Skeletal muscle satellite cell (primary cell): ENCODE measurements at regions not wholly inside any gene's neighbourhood (a gene's known extent, or its start where the extent isn't known, plus 50 kb on each side); places are given as distances from the start of the nearest gene placed in this dataset.

Source experiments
- H3K27me3 ChIP-seq: 2 replicates; pipeline ENCODE4 v1.7.0; 2013; ENCODE audit warnings: low read length; ENCODE audit not compliant: control insufficient read depth, insufficient read depth
- H3K36me3 ChIP-seq: 2 replicates; pipeline ENCODE4 v1.7.0; 2013; ENCODE audit warnings: mild to moderate bottlenecking, control low read depth, low read length; ENCODE audit not compliant: insufficient read depth
- H3K4me1 ChIP-seq: 2 replicates; pipeline ENCODE4 v1.7.0; 2013; ENCODE audit warnings: low read length; ENCODE audit not compliant: control insufficient read depth, insufficient read depth
- H3K4me2 ChIP-seq: 2 replicates; pipeline ENCODE4 v1.7.0; 2013; ENCODE audit warnings: mild to moderate bottlenecking, low read length
- H3K4me3 ChIP-seq: 2 replicates; pipeline ENCODE4 v1.7.0; 2013; ENCODE audit warnings: low read length
- H3K9ac ChIP-seq: 2 replicates; pipeline ENCODE4 v1.7.0; 2013; ENCODE audit warnings: mild to moderate bottlenecking, low read depth, low read length, moderate library complexity
- H3K9me3 ChIP-seq: replicated peaks from 2 replicates; pipeline ENCODE4 v1.7.0; 2013; ENCODE audit warnings: mild to moderate bottlenecking, control low read depth, low read length

DNA sequence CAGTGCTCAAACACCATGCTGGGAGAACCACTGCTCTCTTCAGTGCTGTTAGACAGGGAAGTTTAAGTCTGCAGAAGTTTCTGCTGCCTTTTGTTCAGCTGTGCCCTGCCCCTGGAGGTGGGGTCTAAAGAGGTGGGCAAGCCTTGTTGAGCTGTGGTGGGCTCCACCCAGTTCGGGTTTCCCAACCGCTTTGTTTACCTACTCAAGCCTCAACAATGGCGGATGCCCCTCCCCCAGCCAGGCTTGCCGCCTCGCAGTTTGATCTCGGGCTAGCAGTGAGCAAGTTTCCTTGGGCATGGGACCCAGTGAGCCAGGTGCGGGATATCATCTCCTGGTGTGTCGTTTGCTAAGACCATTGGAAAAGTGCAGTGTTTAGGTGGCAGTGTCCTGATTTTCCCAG, 670.2 kb upstream of the ALCAM start:
- Histone ChIP-seq H3K9me3 (no peaks in the 10 kb centered on the region), H3K9ac (no peak overlapping the region), H3K36me3 (no peaks in the 10 kb centered on the region), H3K4me3 (no peak overlapping the region), H3K4me1 (no peaks in the 10 kb centered on the region), H3K4me2 (no peak overlapping the region), H3K27me3 (no peaks in the 10 kb centered on the region)

DNA sequence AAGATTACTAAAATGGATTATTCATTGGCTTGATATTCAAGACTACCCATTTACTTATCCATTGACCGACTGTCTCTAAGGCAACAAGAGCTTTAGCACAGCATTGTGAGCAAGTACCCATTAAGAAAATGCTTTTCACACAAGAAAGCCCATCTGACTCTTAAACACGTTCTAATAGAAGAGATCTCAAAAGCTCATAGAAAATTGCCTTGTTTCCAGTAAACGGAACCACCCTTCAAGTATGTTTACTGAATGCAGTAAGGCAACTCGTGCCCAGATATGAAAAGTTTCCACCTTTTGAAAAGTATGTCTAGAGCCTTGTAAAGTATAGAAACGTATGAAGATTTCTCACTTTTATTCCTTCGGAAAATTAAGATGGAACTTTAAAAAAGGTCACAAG, 655.3 kb upstream of the ALCAM start:
- Histone ChIP-seq H3K36me3 (no peaks in the 10 kb centered on the region), H3K4me3 (no peak overlapping the region), H3K9me3 (no peaks in the 10 kb centered on the region), H3K4me2 (no peak overlapping the region), H3K27me3 (no peaks in the 10 kb centered on the region), H3K4me1 (no peaks in the 10 kb centered on the region), H3K9ac (no peak overlapping the region)

DNA sequence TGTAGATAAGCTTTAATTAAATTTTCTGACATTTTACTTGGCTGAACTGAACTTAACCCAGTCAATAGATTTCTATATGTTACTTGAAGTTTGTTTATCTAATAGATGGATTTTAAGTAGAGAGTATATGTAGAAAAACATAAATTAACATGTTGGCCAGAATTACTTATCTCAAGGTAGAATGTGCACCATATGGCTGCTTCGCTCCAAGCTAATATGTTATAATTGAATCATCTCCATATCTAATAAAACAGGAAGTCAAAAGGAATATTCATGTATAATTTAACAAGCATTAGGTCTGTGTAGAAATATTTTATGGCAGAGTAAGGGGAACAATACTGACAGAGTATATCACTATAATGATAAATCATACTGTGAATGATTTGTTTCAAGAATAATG, 650.7 kb upstream of the ALCAM start:
- H3K4me1 ChIP-seq: no peaks in the 10 kb centered on the region
- H3K4me3 ChIP-seq: no peak overlapping the region

DNA sequence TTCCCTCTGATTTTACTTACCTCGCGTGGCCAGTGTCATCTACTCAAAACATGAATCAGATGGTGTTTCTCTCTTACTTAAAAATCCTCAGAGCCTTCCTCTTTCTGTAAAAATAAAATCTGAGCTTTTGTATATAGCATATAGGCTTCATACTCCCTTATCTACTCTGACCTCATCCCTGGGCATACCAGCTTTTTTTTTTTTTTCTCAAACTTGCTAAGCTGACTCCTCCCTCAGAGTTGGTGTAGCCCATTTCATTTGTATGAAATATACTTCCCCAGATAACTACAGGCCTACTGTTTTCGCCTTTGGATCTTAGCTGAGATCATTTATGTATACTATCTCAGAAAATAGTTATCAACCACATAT, 648.9 kb upstream of the ALCAM start:
- H3K4me2 ChIP-seq: no peak overlapping the region
- H3K9me3 ChIP-seq: no peaks in the 10 kb centered on the region
- no peak overlapping the region for H3K4me3 ChIP-seq
- no peaks in the 10 kb centered on the region for H3K4me1 ChIP-seq
- H3K9ac ChIP-seq: no peak overlapping the region
- no peaks in the 10 kb centered on the region for H3K27me3 ChIP-seq
- H3K36me3 ChIP-seq: no peaks in the 10 kb centered on the region

More for the DNA sequence above, 650.7 kb upstream of the ALCAM start:
- H3K27me3 ChIP-seq: no peaks in the 10 kb centered on the region
- H3K4me2 ChIP-seq: no peak overlapping the region
- H3K36me3 ChIP-seq: no peaks in the 10 kb centered on the region
- no peak overlapping the region for H3K9ac ChIP-seq
- no peaks in the 10 kb centered on the region for H3K9me3 ChIP-seq

DNA sequence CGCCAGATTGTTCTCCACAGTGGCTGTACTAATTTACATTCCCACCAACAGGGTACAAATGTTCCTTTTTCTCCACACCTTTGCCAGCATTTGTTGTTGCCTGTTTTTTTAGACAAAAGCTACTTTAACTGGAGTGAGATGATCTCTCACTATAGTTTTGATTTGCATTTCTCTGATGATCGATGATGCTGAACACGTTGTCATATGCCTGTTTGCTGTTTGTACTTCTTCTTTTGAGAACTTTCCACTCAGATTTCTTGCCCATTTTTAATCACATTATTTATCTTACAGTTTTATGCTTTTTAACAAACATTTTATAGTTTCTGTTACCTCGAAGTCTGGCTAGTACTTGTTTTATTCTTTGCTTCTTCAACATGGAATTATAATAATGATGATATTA, 643.7 kb upstream of the ALCAM start:
- Histone ChIP-seq H3K4me1 (no peaks in the 10 kb centered on the region), H3K27me3 (no peaks in the 10 kb centered on the region), H3K36me3 (no peaks in the 10 kb centered on the region), H3K9ac (no peak overlapping the region), H3K9me3 (no peaks in the 10 kb centered on the region), H3K4me2 (no peak overlapping the region), H3K4me3 (no peak overlapping the region)

DNA sequence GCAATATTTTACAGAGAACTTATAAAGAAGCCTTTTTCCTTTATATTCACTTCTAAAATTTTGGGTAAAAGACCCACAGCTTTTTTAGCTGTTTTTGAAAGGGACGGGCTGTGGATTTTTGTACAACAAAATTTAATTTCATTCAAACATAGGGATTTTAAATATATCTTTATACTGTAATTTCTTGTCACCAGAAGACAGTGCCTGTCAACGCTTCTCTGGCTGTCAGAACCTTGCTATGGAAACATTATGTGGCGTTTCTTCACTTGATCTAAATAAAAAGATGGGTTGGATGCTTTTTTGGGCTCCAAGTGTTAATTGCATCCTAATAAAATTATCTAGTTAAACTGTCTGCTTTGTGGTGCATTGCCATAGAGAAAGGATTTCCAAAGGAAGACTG, 635.6 kb upstream of the ALCAM start:
- Histone ChIP-seq H3K4me1 (no peaks in the 10 kb centered on the region), H3K4me3 (no peak overlapping the region), H3K36me3 (no peaks in the 10 kb centered on the region), H3K27me3 (no peaks in the 10 kb centered on the region), H3K9me3 (no peaks in the 10 kb centered on the region), H3K4me2 (no peak overlapping the region), H3K9ac (no peak overlapping the region)

DNA sequence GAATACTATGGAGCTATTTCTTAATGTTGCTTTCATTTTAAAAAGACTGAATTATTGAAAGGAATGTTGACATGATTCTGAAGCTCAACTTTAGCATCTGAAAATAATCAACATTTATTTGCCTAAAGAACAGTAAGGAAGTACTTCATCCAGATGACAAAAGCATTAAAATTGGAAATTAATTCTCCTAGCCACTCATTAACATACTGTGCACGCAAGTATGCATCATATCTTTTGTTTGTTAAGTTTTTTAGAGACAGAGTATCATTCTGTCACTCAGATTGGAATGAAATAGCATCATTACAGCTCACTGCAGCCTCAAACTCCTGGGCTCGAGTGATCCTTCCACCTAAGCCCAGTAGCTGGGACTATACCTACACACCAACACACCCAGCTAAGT, 632.1 kb upstream of the ALCAM start:
- Histone ChIP-seq H3K4me1 (no peaks in the 10 kb centered on the region), H3K9ac (no peak overlapping the region), H3K27me3 (no peaks in the 10 kb centered on the region), H3K9me3 (no peaks in the 10 kb centered on the region), H3K4me3 (no peak overlapping the region), H3K36me3 (no peaks in the 10 kb centered on the region), H3K4me2 (no peak overlapping the region)

DNA sequence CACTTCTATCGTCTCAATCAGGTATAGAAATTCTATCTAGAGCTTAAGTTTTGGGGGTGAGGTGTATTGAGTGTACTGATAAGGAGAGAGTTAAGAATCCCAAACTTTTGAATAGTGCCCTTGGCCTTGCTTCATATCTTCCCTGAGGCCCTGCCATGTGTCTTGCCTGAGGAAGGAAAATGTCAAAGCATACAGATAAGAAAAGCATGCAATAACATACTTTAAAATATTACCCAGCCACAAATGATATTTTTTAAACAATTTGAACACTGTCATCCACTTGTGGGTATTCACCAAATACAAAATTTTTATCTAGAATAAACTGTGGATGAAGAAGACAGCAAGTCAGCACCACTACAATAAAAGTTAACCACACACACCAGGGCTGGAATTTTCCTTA, 631.0 kb upstream of the ALCAM start:
- Histone ChIP-seq H3K27me3 (no peaks in the 10 kb centered on the region), H3K4me2 (no peak overlapping the region), H3K4me1 (no peaks in the 10 kb centered on the region), H3K36me3 (no peaks in the 10 kb centered on the region), H3K9ac (no peak overlapping the region), H3K9me3 (no peaks in the 10 kb centered on the region), H3K4me3 (no peak overlapping the region)

DNA sequence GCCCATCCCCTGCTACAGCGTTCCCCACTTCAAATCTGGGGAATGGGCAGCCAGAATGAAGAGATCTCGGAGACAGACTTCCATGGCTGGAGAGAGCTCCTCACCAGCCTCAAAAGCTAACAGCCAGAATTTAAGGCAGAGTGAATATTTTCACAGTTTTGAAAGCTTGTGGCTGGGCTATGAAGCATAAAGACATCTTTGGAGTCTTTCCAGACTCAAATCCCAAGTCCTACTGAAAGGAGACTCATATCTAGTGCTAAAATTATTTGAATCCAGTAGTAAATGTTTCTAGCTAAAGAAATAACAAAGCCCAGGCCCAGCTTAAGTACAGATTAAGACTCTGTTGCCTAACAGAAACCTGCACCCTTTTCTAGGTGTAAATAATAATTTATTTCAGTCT, 628.4 kb upstream of the ALCAM start:
- no peaks in the 10 kb centered on the region for H3K36me3 ChIP-seq
- no peak overlapping the region for H3K4me2 ChIP-seq
- no peak overlapping the region for H3K9ac ChIP-seq
- H3K4me1 ChIP-seq: no peaks in the 10 kb centered on the region
- no peaks in the 10 kb centered on the region for H3K27me3 ChIP-seq
- H3K4me3 ChIP-seq: no peak overlapping the region
- H3K9me3 ChIP-seq: no peaks in the 10 kb centered on the region

DNA sequence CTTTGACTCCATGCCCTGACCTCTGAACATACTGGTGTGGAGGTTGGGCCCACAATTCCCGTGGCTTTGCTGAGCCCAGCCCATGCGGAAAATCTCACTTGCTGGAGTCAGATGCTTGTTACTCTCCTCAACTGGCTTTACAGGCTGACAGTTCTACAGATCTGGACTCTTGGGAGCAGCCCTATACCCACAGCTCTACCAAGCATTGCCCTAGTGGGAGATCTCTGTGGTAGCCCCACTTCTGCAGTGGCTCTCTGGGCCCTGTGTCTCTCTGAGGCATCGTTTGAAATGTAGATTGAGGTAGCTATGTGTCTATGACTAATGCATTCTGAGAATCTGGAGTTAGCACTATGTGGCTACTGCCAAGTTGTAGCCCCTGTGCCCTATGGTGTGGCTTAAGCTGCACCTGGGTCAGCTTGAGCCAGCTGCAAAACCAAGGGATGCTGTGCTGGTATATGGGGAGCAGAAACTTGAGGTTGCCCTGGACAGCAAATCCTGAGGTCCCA, 625.8 kb upstream of the ALCAM start:
- Histone ChIP-seq H3K4me3 (no peak overlapping the region), H3K4me1 (peaks cover 3% of the 10 kb centered on the region), H3K36me3 (no peaks in the 10 kb centered on the region), H3K9ac (no peak overlapping the region), H3K9me3 (no peaks in the 10 kb centered on the region), H3K27me3 (no peaks in the 10 kb centered on the region), H3K4me2 (no peak overlapping the region)

DNA sequence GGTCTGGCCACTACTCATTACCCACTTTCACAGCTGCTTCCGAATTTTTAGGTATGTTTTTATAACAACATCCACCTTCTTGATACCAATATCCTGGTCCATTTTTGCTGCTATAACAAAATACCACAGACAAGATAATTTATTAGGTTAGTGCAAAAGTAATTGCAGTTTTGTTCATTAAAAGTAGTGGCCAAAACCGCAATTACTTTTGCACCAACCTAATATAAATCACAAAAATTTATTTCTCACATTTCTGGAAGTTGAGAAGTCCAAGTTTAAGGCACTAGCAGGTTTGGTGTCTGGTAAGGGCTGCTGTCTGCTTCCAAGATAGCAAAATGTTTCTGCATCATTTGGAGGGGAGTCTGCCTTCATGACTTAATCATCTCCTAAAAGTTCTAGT, 624.7 kb upstream of the ALCAM start:
- Histone ChIP-seq H3K4me3 (no peak overlapping the region), H3K4me1 (peaks cover 4% of the 10 kb centered on the region), H3K9me3 (no peaks in the 10 kb centered on the region), H3K4me2 (no peak overlapping the region), H3K9ac (no peak overlapping the region), H3K36me3 (no peaks in the 10 kb centered on the region), H3K27me3 (no peaks in the 10 kb centered on the region)

DNA sequence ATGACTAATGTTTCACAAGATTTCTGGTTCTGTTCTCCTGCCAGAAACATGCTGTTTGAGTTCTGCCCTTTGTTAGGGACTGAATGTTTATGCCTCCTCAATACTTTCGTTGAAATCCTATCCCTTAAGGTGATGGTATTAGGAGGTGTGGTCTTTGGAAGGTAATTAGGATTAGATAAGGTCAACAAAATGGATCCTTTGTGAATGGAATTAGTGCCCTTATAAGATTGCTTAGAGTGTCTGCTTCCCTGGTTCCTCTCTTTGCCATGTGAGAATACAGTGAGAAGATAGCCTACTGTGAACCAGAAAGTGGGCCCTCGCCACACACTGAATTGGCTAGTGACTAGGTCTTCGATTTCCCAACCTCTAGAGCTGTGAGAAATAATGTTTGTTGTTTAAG, 621.4 kb upstream of the ALCAM start:
- H3K4me2 ChIP-seq: no peak overlapping the region
- no peaks in the 10 kb centered on the region for H3K9me3 ChIP-seq
- H3K9ac ChIP-seq: no peak overlapping the region
- no peak overlapping the region for H3K4me3 ChIP-seq
- H3K27me3 ChIP-seq: no peaks in the 10 kb centered on the region
- H3K36me3 ChIP-seq: no peaks in the 10 kb centered on the region
- H3K4me1 ChIP-seq: peaks cover 4% of the 10 kb centered on the region
